ENCODE measurements at regions not wholly inside any gene's neighbourhood (a gene's known extent, or its start where the extent isn't known, plus 50 kb on each side); places are given as distances from the start of the nearest gene placed in this dataset.

DNA sequence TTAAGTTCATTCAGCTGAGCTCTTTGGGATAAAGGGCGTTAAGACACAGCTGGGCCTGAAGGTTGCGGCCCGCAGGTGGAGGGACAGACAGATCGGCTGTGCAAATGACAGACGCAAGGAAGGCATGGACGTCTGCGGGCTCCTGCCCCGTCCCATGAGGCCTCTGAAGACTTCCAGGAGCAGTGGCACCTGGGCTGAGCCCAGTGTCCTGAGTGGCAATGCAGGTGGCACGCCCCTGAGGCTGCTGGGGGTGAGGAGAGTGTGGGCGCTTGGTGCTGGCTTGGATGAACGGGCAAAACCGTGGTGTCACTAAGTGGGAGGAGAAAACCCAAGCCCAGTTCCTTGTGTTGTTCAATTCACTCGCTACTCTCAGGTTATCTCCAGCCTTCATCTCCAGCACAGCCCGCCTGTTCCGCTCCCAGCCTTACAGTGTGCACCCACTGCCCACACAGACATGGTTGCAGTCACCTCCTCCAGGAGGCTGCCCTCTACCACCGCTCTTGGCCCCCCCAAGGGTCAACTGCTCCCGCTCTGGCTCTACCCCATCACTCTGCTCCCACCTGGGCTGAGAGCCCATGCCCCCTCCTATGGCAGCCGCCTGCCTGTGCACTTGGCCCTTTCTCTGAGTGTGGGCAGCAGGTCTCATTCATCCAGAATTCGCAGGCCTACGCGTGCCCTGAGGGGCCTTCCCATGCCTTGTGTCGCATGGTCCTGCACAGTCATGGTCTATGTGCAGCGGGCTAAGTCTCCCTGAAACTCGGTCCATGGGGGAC lies 50.3 kb downstream of the PTGR3 start:
- DNase-seq, result no peak

GRCh38 chr18:75157851-75158250 lies 51.1 kb downstream of the PTGR3 start:
- no peak for DNase-seq

- no peak for DNase-seq
Measured at GRCh38 chr18:75157381-75157780, 51.6 kb downstream of the PTGR3 start.

DNA sequence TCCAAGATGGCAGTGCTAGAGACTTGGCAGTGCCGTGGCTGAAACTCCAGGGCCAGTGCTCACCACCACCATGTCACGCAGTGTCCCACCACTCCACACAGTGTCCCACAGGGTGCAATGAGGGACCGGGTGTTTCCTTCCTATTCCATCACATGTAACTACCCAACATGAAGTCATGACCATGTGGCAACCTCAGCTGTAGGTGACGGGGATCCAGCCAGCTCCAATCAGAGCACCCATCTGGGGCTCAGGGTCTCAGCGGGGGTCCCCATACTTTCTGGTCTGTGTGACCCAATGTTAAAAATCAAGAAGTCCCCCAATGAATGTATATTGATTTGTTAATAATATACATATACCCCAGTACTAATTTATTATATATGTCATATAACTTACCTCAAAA lies 52.1 kb downstream of the PTGR3 start:
- no peak for DNase-seq

DNA sequence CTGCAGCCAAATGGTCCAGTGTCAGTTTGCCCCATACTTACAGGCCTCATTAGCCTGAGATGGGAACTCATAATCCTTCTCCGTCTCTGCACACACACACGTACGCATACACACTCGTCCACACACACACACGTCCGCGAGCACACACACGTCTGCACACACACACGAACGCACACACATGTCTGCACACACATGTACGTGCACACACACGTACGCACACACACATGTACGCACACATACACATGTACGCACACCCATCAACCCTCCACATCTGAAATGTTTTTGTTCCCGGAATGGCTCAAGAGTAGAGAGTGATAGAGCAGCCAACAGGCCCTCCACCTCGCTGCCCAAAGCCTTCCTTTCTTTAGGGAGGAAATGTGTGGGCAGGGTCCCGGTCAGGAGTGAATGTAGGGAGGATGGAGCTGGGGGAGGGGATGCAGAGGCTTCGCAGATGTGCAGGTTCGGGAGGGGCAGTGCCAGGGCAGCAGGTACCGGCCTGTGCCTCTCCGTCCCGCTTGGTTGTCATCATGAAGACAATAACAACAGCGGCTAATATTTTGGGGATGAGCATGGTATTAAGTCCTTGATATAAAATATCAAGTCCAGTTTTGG lies 52.7 kb downstream of the PTGR3 start:
- no peak for DNase-seq

DNA sequence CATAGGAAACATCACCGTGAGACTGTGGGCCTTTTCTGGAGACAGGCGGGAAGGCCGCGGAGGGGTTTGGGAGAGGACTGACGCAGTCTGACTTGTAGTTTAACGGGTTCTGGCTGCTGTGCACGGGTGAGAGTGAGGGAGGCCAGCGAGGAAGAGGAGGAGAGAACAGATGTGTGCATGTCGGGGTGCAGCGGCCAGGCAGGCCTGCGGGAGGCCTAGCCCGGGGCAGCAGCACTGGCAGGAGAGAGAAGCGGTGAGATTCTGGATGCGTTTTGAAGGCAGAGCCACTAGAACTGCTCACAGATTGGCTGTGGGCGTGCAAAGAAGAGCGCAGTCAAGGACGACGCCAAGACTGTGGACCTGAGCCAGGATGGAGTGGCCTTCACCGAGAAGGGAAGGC lies 53.9 kb downstream of the PTGR3 start:
- no peak for DNase-seq

- DNase-seq, result no peak
Measured at GRCh38 chr18:75154259-75154658, 54.7 kb downstream of the PTGR3 start.

DNA sequence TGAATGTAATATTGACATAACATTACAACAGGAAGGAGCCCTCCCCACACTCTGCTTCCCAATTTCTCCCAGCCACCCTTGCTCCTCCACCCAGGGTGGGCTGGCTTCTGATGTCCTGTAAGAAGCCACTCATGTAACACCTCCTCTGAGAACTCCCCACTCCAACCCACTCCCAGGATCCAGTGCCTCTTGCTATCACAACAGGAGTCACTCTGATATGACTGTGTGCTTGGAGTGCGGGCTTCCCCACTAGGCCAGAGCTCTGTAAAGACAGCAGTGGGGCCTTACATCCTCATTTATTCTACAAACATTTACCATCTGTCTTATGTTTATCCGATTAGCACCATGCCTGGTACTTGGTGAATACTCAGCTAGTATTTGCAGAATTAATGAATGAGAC lies 65.1 kb downstream of the PTGR3 start:
- no peak for DNase-seq

GRCh38 chr18:75142677-75143076 lies 66.3 kb downstream of the PTGR3 start:
- no peak for DNase-seq

- no peak for DNase-seq
Measured at GRCh38 chr18:75141734-75142133, 67.2 kb downstream of the PTGR3 start.

DNA sequence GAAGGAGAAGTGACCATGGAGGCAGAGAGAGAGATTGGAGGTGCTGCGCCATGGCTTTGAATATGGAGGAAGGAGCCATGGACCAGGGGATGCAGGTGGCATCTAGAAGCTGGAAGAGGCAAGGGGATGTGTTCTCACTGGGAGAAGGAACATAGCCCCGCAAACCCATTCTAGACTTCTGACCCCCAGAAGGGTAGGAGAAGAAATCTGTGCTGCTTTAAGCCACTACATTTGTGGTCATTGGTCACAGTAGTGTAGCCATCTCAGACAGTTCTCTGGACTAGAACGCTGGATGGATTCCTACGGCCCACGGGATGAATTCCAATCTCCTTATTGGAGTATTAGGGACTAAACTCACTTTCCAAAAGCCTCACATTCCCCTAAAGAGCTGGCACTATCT lies 67.8 kb downstream of the PTGR3 start:
- peak; percentile 25 for DNase-seq

GRCh38 chr18:75140296-75140695 lies 68.6 kb downstream of the PTGR3 start:
- peak; percentile 12 for DNase-seq

DNA sequence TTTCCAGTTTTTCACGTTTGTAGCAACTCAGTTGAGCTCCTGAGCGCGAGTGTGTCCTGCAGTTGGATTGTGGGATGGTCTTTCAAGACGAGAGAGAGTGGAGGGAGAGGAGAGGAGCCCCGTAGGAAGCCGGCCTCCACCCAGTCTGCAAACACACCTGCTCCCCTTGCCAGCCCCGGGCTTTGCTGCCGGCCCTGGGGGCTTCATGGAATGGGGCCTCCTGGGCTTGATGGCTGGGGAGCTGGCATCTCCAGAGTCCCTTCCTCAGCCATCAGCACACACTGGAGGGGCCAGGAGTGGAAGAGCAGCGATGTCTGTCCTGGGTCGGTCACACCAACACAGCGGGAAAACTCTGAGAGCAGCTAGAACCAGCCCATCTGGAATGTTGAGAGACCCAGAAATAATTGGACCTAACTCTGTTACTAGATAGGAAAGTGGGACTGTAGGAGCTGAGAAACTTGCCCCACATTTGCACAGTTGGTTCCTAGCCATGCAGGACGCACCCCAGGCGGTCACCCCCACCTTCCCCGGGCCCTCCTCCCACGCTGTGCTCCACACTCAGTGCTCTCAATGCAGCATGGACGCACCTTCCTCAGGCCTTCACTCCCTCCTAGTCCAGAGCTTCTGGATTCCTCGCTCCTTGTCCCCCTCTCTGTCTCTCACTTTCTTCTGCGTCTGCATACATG lies 69.6 kb downstream of the PTGR3 start:
- peak; percentile 29 for DNase-seq

- peak; percentile 6 for DNase-seq
Measured at GRCh38 chr18:75137346-75137877, 71.5 kb downstream of the PTGR3 start.

DNA sequence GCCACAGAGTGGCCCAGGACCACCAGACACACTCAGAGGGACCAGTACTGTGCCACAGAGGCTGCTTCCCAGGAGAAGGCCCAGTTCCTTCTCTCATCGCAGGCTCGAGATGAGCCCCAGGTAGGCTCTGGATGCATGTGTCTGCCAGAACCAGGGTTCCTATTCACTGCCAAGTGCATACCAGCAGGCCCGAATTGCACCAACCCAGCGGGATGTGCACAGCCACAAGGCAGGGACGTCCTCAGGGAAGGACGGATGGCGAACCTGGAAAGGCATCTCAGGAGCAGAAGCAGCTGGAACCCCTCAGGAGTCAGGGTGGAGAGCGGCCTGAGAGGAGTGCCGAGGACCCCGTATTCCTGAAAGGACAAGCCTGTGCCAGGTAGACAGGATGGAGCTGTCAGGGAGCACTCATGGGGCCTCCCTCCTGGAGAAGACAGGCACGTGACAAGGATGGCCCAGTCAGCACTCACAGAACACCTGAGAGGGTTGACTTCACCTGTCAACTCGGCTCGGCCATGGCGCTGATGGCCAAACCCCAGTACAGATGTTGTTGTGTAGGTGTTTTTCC lies 73.7 kb downstream of the PTGR3 start:
- DNase-seq, result peak; percentile 40

- DNase-seq, result peak; percentile 6
Measured at GRCh38 chr18:75134611-75134975, 74.3 kb downstream of the PTGR3 start.

DNA sequence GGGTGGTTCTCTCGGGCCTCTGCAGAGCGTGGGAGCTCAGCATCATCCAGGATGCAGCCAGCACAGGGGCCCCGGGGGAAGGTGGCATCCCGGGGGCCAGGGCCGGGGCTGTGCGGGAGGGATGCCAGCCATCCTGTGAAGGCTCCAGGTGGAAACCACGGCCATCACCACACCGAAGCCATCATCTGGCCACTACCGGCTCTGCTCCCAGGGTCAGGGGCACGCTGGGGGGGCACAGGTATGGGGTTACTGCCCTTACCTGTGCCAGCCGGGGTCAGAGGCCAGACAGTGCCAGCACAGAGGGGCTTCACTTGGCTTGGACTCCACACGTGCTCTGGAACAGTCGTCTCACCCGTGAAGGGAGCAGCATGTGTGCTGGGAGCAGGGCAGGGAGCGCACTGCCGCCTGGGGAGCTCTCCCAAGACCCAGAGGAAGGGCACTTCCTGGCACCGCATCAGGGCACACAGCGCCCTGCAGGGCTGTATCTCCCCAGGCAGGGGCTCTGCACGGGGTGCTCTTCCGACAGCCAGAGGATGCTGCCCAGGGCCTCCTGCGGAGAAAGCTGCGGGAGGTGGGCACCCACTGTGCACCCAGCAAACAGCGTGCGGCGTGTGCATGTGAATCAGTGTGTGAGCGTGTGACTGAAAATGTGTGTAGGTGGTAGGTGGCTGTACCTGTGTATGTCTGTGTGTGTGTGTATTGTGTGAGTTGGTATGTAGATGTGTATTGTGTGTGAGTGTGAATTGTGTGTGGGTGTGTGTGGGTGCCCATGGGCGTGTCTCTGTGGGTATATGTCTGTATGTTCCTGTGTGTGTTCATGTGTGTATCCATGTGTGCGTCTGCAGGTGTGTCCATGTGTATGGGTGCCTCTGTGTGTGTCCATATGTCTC lies 75.0 kb downstream of the PTGR3 start:
- peak; percentile 32 for DNase-seq

GRCh38 chr18:75132931-75133525 lies 75.9 kb downstream of the PTGR3 start:
- peak; percentile 15 for DNase-seq

DNA sequence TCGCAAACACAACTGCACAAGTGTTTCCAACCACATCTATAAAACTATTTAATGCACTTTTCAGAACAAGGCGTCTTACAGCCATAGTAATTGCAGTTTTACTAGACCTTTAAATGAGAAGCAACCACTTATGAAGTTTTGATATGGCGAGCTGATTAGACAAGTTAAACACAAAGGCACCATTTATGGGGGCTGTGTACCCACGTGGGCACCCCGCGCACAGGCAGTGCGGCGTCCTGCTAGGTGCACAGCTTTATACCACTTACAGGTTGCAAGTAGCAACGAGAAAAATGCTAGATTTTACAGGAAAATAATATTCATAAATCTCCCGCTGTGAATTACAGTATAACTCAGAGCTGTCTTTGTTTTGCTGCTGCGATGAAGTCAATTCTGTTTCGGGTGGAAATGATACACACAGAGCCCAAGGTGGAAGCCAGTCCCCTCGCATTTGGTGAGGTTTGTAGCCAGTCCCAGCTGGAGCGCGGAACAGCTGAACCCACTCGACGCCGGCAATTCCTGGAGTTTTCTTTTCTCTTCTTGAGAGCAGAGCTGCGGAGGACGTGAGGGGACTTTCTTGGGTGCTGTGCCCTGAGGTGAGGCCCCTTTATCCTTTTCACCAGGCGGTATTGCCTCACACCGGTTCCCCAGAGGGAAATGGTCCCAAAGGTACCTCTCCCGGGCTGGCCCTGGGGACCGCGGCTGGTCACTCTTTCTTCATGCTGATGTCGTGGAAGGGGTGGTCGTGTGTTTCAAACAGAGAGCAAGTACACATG lies 76.7 kb downstream of the PTGR3 start:
- DNase-seq, result peak; percentile 10

GRCh38 chr18:75131381-75132000 lies 77.4 kb downstream of the PTGR3 start:
- peak; percentile 6 for DNase-seq

All from activated CD8-positive, alpha-beta memory T cell treated with anti-CD3 and anti-CD28 coated beads, Interleukin-2, amount 50 U/mL, for 48 hours (primary cell).